Tibial nerve (tissue), 4 donors: ENCODE measurements at regions not wholly inside any gene's neighbourhood (a gene's known extent, or its start where the extent isn't known, plus 50 kb on each side); places are given as distances from the start of the nearest gene placed in this dataset.

Experiments
- DNase-seq, 2 donors: peaks; one replicate each; pipeline ENCODE4 v3.0.0-alpha.2; 2019; ENCODE audit warnings: low spot score in 2 of 2
- H3K27ac ChIP-seq, 4 donors: fragments of 200-600 bp; sonication (generic) in 3 of 4; one replicate each; pipeline ENCODE4 v1.5.1; 2017 to 2019; ENCODE audit warnings: mild to moderate bottlenecking in 1 of 4
- H3K27me3 ChIP-seq, 2 donors: fragments of 200-600 bp; sonication (generic) in 1 of 2; one replicate each; pipeline versions ENCODE4 v1.5.1 to v1.6.0; 2017 to 2019
- H3K36me3 ChIP-seq, 3 donors: fragments of 200-600 bp; sonication (generic); one replicate each; pipeline ENCODE4 v1.5.1; 2018 to 2019
- H3K4me1 ChIP-seq, 4 donors: fragments of 200-600 bp; sonication (generic) in 3 of 4; one replicate each; pipeline ENCODE4 v1.5.1; 2017 to 2019
- H3K4me3 ChIP-seq, 4 donors: fragments of 200-600 bp; sonication (generic) in 3 of 4; one replicate each; pipeline ENCODE4 v1.5.1; 2017 to 2019; ENCODE audit warnings: mild to moderate bottlenecking in 1 of 4, moderate library complexity in 1 of 4
- H3K9me3 ChIP-seq, 4 donors: fragments of 200-600 bp; sonication (generic) in 3 of 4; one replicate each; pipeline ENCODE4 v1.5.1; 2017 to 2019
- CTCF ChIP-seq, 5 experiments: fragments of 200-600 bp in 3 of 5; fragments of 450-650 bp in 2 of 5; sonication (generic) in 3 of 5; IDR thresholded peaks; one replicate each; pipeline ENCODE4 v1.5.1; 2016 to 2019; ENCODE audit warnings: antibody characterized with exemption in 5 of 5, mild to moderate bottlenecking in 3 of 5, moderate library complexity in 2 of 5
- EP300 ChIP-seq, 2 donors: sonication (generic); formaldehyde crosslinking; IDR thresholded peaks; one replicate each; pipeline ENCODE4 v1.6.1; 2017; ENCODE audit warnings: antibody characterized with exemption in 2 of 2, mild to moderate bottlenecking in 1 of 2
- POLR2A ChIP-seq, 2 donors: fragments of 450-650 bp; IDR thresholded peaks; one replicate each; pipeline ENCODE4 v1.6.1; 2017; ENCODE audit warnings: antibody characterized with exemption in 2 of 2, mild to moderate bottlenecking in 2 of 2, moderate library complexity in 2 of 2
- WGBS, 2 donors: methylation state at CpG; one replicate each; pipeline ENCODE4 v1.1.5; 2018; 5-methylcytosine and 5-hydroxymethylcytosine counted together

GRCh38 chr1:2936559-2937515 is 84.4 kb upstream of the ACTRT2 start:
- DNase-seq: no peak
- Histone ChIP-seq H3K9me3 (peaks cover 0 to 26% (median 5%) of the 10 kb centered on the region in 4 donors), H3K4me1 (no peaks in the 10 kb centered on the region), H3K4me3 (no peak overlapping the region), H3K27me3 (peaks cover 0 to 31% of the 10 kb centered on the region in 2 donors), H3K27ac (no peak overlapping the region), H3K36me3 (no peaks in the 10 kb centered on the region)
- TF ChIP-seq POLR2A (IDR thresholded peaks at IDR 0.05) (no peak), CTCF (IDR thresholded peaks at IDR 0.05) (no peak), EP300 (IDR thresholded peaks at IDR 0.05) (no peak)
- 78 to 88% methylated on average over 22 of the region's 22 CpGs for WGBS, 2 donors

GRCh38 chr1:2937805-2938204 is 83.5 kb upstream of the ACTRT2 start:
- 80 to 93% methylated on average over 1 of the region's 1 CpG for WGBS, 2 donors
- no peaks in the 10 kb centered on the region for H3K4me1 ChIP-seq
- no peak overlapping the region for H3K4me3 ChIP-seq
- peaks cover 0 to 33% (median 5%) of the 10 kb centered on the region in 4 donors for H3K9me3 ChIP-seq
- H3K36me3 ChIP-seq: no peaks in the 10 kb centered on the region
- no peak overlapping the region for H3K27ac ChIP-seq
- TF ChIP-seq EP300 (IDR thresholded peaks at IDR 0.05) (no peak), CTCF (IDR thresholded peaks at IDR 0.05) (no peak), POLR2A (IDR thresholded peaks at IDR 0.05) (no peak)
- DNase-seq: no peak
- H3K27me3 ChIP-seq: peaks cover 0 to 21% of the 10 kb centered on the region in 2 donors

GRCh38 chr1:2939041-2939552 is 82.2 kb upstream of the ACTRT2 start:
- no peak overlapping the region for H3K4me3 ChIP-seq
- no peaks in the 10 kb centered on the region for H3K36me3 ChIP-seq
- 88% methylated on average over 1 of the region's 1 CpG; no CpG with 5 or more reads in 1 of the 2 donors for WGBS, 2 donors
- no peak overlapping the region for H3K27ac ChIP-seq
- TF ChIP-seq CTCF (IDR thresholded peaks at IDR 0.05) (no peak), POLR2A (IDR thresholded peaks at IDR 0.05) (no peak), EP300 (IDR thresholded peaks at IDR 0.05) (no peak)
- no peaks in the 10 kb centered on the region for H3K4me1 ChIP-seq
- no peak for DNase-seq
- H3K27me3 ChIP-seq: peaks cover 0 to 10% of the 10 kb centered on the region in 2 donors
- peaks cover 0 to 33% (median 5%) of the 10 kb centered on the region in 4 donors for H3K9me3 ChIP-seq

GRCh38 chr1:2940178-2940577 is 81.1 kb upstream of the ACTRT2 start:
- no peak overlapping the region for H3K27ac ChIP-seq
- H3K4me1 ChIP-seq: no peaks in the 10 kb centered on the region
- no peaks in the 10 kb centered on the region for H3K36me3 ChIP-seq
- 90 to 92% methylated on average over 4 of the region's 4 CpGs for WGBS, 2 donors
- no peak for DNase-seq
- H3K4me3 ChIP-seq: no peak overlapping the region
- TF ChIP-seq EP300 (IDR thresholded peaks at IDR 0.05): no peak
- H3K9me3 ChIP-seq: peaks cover 0 to 33% (median 5%) of the 10 kb centered on the region in 4 donors
- peaks cover 0 to 7% of the 10 kb centered on the region in 2 donors for H3K27me3 ChIP-seq

GRCh38 chr1:2941040-2941439 is 80.2 kb upstream of the ACTRT2 start:
- Histone ChIP-seq H3K4me3 (no peak overlapping the region), H3K27me3 (peaks cover 0 to 7% of the 10 kb centered on the region in 2 donors), H3K27ac (no peak overlapping the region), H3K9me3 (peaks cover 0 to 33% (median 5%) of the 10 kb centered on the region in 4 donors), H3K4me1 (no peaks in the 10 kb centered on the region), H3K36me3 (no peaks in the 10 kb centered on the region)
- TF ChIP-seq POLR2A (IDR thresholded peaks at IDR 0.05) (no peak), EP300 (IDR thresholded peaks at IDR 0.05) (no peak), CTCF (IDR thresholded peaks at IDR 0.05) (no peak)
- DNase-seq: no peak
- WGBS, 2 donors: 63 to 83% methylated on average over 2 of the region's 2 CpGs
